Hepatocyte (in vitro differentiated cells): ENCODE measurements at regions not wholly inside any gene's neighbourhood (a gene's known extent, or its start where the extent isn't known, plus 50 kb on each side); places are given as distances from the start of the nearest gene placed in this dataset.

Source experiments
- DNase-seq: peaks from one replicate; pipeline ENCODE4 v3.0.0-alpha.2; 2016; ENCODE audit warnings: low spot score
- H2AFZ ChIP-seq: fragments of 200-600 bp; sonication (generic); 2 replicates; pipeline ENCODE4 v1.6.0; 2016; ENCODE audit warnings: antibody characterized with exemption, mild to moderate bottlenecking
- H3K27ac ChIP-seq: fragments of 200-600 bp; sonication (generic); 2 replicates; pipeline ENCODE4 v1.5.1; 2016; ENCODE audit warnings: mild to moderate bottlenecking
- H3K27me3 ChIP-seq: fragments of 200-600 bp; sonication (generic); 2 replicates; pipeline ENCODE4 v1.6.1; 2016
- H3K36me3 ChIP-seq: fragments of 200-600 bp; sonication (generic); replicated peaks from 2 replicates; pipeline ENCODE4 v1.5.1; 2016; ENCODE audit warnings: low read depth; ENCODE audit not compliant: insufficient read depth
- H3K4me1 ChIP-seq: fragments of 200-600 bp; sonication (generic); 2 replicates; pipeline ENCODE4 v1.5.1; 2016; ENCODE audit warnings: mild to moderate bottlenecking, moderate library complexity; ENCODE audit not compliant: insufficient read depth
- H3K4me2 ChIP-seq: fragments of 200-600 bp; sonication (generic); 2 replicates; pipeline ENCODE4 v1.6.0; 2016
- H3K4me3 ChIP-seq: fragments of 200-600 bp; sonication (generic); 2 replicates; pipeline ENCODE4 v1.5.1; 2016; ENCODE audit warnings: mild to moderate bottlenecking
- H3K79me2 ChIP-seq: fragments of 200-600 bp; sonication (generic); 2 replicates; pipeline ENCODE4 v1.6.0; 2017; ENCODE audit warnings: mild to moderate bottlenecking
- H3K9me2 ChIP-seq: fragments of 200-600 bp; sonication (generic); replicated peaks from 2 replicates; pipeline ENCODE4 v1.6.0; 2017; ENCODE audit warnings: mild to moderate bottlenecking; ENCODE audit not compliant: insufficient read depth
- H3K9me3 ChIP-seq: fragments of 200-600 bp; sonication (generic); 2 replicates; pipeline ENCODE4 v1.5.1; 2016; ENCODE audit warnings: low read depth, mild to moderate bottlenecking
- H4K20me1 ChIP-seq: fragments of 200-600 bp; sonication (generic); 2 replicates; pipeline ENCODE4 v1.6.0; 2016; ENCODE audit warnings: mild to moderate bottlenecking; ENCODE audit not compliant: insufficient read depth, poor library complexity, severe bottlenecking
- EZH2 ChIP-seq: fragments of 200-600 bp; sonication (generic); IDR thresholded peaks from 2 replicates; pipeline ENCODE4 v1.6.1; 2016; ENCODE audit warnings: antibody characterized with exemption, mild to moderate bottlenecking, borderline replicate concordance
- EZH2phosphoT487 ChIP-seq: fragments of 200-600 bp; sonication (generic); IDR thresholded peaks from one replicate; pipeline ENCODE4 v1.6.1; 2018; ENCODE audit warnings: antibody characterized with exemption, mild to moderate bottlenecking, low read depth, moderate library complexity; ENCODE audit not compliant: unreplicated experiment, severe bottlenecking
- WGBS: methylation state at CpG from one replicate; pipeline ENCODE4 v1.1.6; 2016; ENCODE audit warnings: low lambda C conversion rate; ENCODE audit errors: missing lambda C conversion rate; 5-methylcytosine and 5-hydroxymethylcytosine counted together
- TF ChIP-seq, protein P1 (sequence below): fragments of 200-600 bp; sonication (generic); IDR thresholded peaks from 2 replicates; pipeline ENCODE4 v1.5.1; 2016; ENCODE audit warnings: antibody characterized with exemption, mild to moderate bottlenecking; ENCODE audit not compliant: poor library complexity

DNA sequence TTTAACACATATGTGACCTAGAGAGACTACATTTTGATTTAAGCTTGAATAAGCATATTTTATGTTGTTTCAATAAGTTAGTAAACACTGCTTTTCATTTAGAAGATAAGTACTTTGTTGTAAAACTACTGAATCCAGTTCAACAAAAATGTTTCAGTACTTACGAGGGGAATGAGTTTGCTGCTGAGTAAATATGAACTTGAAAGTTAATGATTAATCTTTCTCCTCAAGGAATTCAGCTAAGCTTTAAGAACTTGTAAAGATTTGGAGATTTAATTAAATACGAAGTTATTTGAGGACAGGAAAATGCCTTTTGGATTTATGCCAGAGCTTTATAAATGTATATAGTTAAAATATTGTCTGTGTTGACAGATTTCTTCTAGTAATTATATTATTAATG lies 933.0 kb upstream of the LCORL start:
- Histone ChIP-seq H3K4me2 (no peak overlapping the region), H3K9me2 (no peaks in the 10 kb centered on the region), H3K27me3 (no peaks in the 10 kb centered on the region), H3K27ac (no peak overlapping the region), H3K9me3 (no peaks in the 10 kb centered on the region), H2AFZ (no peak overlapping the region), H3K36me3 (no peaks in the 10 kb centered on the region), H4K20me1 (no peaks in the 10 kb centered on the region), H3K79me2 (no peaks in the 10 kb centered on the region), H3K4me3 (no peak overlapping the region), H3K4me1 (no peaks in the 10 kb centered on the region)
- 30% methylated on average over 2 of the region's 2 CpGs for WGBS
- TF ChIP-seq EZH2phosphoT487 (no peak), EZH2 (no peak)
- TF ChIP-seq, protein P1, sequence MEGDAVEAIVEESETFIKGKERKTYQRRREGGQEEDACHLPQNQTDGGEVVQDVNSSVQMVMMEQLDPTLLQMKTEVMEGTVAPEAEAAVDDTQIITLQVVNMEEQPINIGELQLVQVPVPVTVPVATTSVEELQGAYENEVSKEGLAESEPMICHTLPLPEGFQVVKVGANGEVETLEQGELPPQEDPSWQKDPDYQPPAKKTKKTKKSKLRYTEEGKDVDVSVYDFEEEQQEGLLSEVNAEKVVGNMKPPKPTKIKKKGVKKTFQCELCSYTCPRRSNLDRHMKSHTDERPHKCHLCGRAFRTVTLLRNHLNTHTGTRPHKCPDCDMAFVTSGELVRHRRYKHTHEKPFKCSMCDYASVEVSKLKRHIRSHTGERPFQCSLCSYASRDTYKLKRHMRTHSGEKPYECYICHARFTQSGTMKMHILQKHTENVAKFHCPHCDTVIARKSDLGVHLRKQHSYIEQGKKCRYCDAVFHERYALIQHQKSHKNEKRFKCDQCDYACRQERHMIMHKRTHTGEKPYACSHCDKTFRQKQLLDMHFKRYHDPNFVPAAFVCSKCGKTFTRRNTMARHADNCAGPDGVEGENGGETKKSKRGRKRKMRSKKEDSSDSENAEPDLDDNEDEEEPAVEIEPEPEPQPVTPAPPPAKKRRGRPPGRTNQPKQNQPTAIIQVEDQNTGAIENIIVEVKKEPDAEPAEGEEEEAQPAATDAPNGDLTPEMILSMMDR, result no peak
- no peak for DNase-seq

DNA sequence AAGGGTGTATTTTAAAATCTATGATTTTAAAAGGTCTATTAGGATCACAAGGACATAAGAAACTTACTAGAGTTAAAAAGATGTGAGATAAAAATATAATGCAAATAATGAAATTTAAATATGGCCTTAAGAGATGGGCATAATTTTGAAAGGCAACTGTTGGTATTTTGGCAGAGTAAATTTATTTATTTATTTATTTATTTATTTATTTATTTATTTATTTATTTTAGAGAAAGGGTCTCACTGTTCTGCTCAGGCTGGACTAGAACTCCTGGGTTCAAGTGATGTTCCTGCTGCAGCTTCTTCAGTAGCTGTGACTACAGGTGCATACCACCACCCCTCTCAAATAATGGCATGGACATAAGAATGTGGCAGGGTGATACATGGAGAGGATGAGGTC lies 932.1 kb upstream of the LCORL start:
- Histone ChIP-seq H3K79me2 (no peaks in the 10 kb centered on the region), H3K4me1 (no peaks in the 10 kb centered on the region), H4K20me1 (no peaks in the 10 kb centered on the region), H2AFZ (no peak overlapping the region), H3K9me3 (no peaks in the 10 kb centered on the region), H3K4me3 (no peak overlapping the region), H3K36me3 (no peaks in the 10 kb centered on the region), H3K27me3 (no peaks in the 10 kb centered on the region), H3K9me2 (no peaks in the 10 kb centered on the region), H3K27ac (no peak overlapping the region), H3K4me2 (no peak overlapping the region)
- TF ChIP-seq EZH2phosphoT487 (no peak), EZH2 (no peak)
- TF ChIP-seq, protein P1, result no peak
- DNase-seq, result no peak

DNA sequence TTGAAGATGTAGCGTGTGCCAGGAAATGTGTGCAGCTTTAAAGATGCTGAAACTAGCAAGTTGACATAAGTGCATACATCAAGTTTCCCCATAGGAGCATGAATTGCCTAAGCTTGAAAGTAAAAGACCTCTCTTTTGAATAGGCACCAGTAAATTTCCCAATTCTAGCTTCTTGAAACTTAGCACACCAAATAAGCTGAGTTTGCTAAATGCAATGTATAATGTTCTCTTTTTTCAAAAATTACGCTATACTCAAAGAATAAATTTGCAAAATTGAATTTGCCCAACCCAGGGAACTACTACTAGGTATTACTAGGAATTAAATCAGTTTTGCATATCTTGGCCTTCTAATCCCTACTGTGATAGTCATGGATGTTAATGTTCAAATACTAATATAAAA lies 923.9 kb upstream of the LCORL start:
- no peaks in the 10 kb centered on the region for H4K20me1 ChIP-seq
- DNase-seq, result no peak
- no peaks in the 10 kb centered on the region for H3K9me2 ChIP-seq
- H3K4me1 ChIP-seq, result no peaks in the 10 kb centered on the region
- 92% methylated on average over 2 of the region's 2 CpGs for WGBS
- H3K4me2 ChIP-seq, result no peak overlapping the region
- no peaks in the 10 kb centered on the region for H3K36me3 ChIP-seq
- TF ChIP-seq EZH2phosphoT487, result no peak
- TF ChIP-seq EZH2, result no peak
- TF ChIP-seq, protein P1, result no peak
- H3K27ac ChIP-seq, result no peak overlapping the region
- H3K9me3 ChIP-seq, result no peaks in the 10 kb centered on the region
- no peak overlapping the region for H3K4me3 ChIP-seq
- H2AFZ ChIP-seq, result no peak overlapping the region
- H3K79me2 ChIP-seq, result no peaks in the 10 kb centered on the region
- H3K27me3 ChIP-seq, result no peaks in the 10 kb centered on the region

DNA sequence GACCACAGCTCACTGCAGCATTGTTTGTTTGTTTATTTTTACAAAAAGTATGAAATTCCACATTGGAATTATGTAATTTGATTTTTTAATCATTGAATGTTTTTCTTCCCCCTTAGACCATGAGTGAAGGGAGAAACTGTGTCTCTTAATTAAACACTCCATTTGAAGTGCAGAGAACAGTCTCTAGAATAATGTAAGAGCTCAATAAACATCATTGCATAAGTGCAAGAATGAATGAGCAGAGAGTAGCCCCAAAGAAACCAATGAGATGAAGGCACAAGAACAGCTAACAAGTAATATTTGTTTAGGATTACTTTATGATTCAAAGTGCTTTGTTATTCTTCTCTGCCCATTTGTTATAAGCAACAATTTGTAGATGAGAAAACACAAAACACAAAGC lies 921.3 kb upstream of the LCORL start:
- TF ChIP-seq EZH2phosphoT487, result no peak
- TF ChIP-seq, protein P1, result no peak
- no peak for TF ChIP-seq EZH2

More for the DNA sequence above, 921.3 kb upstream of the LCORL start:
- Histone ChIP-seq H3K9me2 (no peaks in the 10 kb centered on the region), H2AFZ (no peak overlapping the region), H3K27me3 (no peaks in the 10 kb centered on the region), H3K4me1 (no peaks in the 10 kb centered on the region), H3K4me3 (no peak overlapping the region), H3K4me2 (no peak overlapping the region), H3K79me2 (no peaks in the 10 kb centered on the region), H3K9me3 (no peaks in the 10 kb centered on the region), H4K20me1 (no peaks in the 10 kb centered on the region), H3K27ac (no peak overlapping the region), H3K36me3 (no peaks in the 10 kb centered on the region)
- no peak for DNase-seq
